GM23338 (cell line): ENCODE measurements at regions not wholly inside any gene's neighbourhood (a gene's known extent, or its start where the extent isn't known, plus 50 kb on each side); places are given as distances from the start of the nearest gene placed in this dataset.

Source experiments
- CREB1 ChIP-seq: fragments of 250-450 bp; sonication (Bioruptor Pico); IDR thresholded peaks from 2 replicates; pipeline ENCODE4 v1.5.0; 2020; ENCODE audit warnings: low read depth, mild to moderate bottlenecking, moderate library complexity
- EZH2 ChIP-seq: fragments of 200-600 bp; sonication (generic); IDR thresholded peaks from one replicate; pipeline ENCODE4 v1.8.0; 2017; ENCODE audit warnings: antibody characterized with exemption, mild to moderate bottlenecking, low read depth; ENCODE audit not compliant: unreplicated experiment
- EZH2phosphoT487 ChIP-seq: fragments of 200-600 bp; sonication (generic); IDR thresholded peaks from one replicate; pipeline ENCODE4 v1.8.1; 2018; ENCODE audit warnings: antibody characterized with exemption; ENCODE audit not compliant: unreplicated experiment
- JUNB ChIP-seq: IDR thresholded peaks from one replicate; pipeline ENCODE4 v1.6.1; 2016; ENCODE audit warnings: antibody characterized with exemption; ENCODE audit not compliant: unreplicated experiment
- NANOG ChIP-seq: IDR thresholded peaks from 2 replicates; pipeline ENCODE4 v1.6.1; 2016; ENCODE audit warnings: antibody characterized with exemption, borderline replicate concordance
- POLR2AphosphoS5 ChIP-seq: IDR thresholded peaks from 2 replicates; pipeline ENCODE4 v1.6.1; 2016; ENCODE audit warnings: antibody characterized with exemption, low read depth
- STAT1 ChIP-seq: IDR thresholded peaks from one replicate; pipeline ENCODE4 v1.6.1; 2016; ENCODE audit warnings: antibody characterized with exemption; ENCODE audit not compliant: unreplicated experiment
- ZNF114 ChIP-seq: fragments of 250-450 bp; sonication (Bioruptor Pico); IDR thresholded peaks from 2 replicates; pipeline ENCODE4 v1.5.0; 2020; ENCODE audit warnings: mild to moderate bottlenecking, moderate library complexity
- TF ChIP-seq, protein P1 (sequence below), 2 experiments: fragments of 200-600 bp in 1 of 2; sonication (generic) in 1 of 2; conservative IDR thresholded peaks; 2 replicates each; pipeline versions ENCODE4 v1.5.1 to v1.6.1; 2016 to 2017; ENCODE audit warnings: antibody characterized with exemption in 2 of 2, low read depth in 2 of 2, mild to moderate bottlenecking in 2 of 2, moderate library complexity in 1 of 2
- TF ChIP-seq, protein P2 (sequence below): IDR thresholded peaks from one replicate; pipeline ENCODE4 v1.6.1; 2018; ENCODE audit warnings: antibody characterized with exemption; ENCODE audit not compliant: unreplicated experiment
- TF ChIP-seq, protein P3 (sequence below): IDR thresholded peaks from 2 replicates; pipeline ENCODE4 v1.6.1; 2016; ENCODE audit warnings: antibody characterized with exemption

DNA sequence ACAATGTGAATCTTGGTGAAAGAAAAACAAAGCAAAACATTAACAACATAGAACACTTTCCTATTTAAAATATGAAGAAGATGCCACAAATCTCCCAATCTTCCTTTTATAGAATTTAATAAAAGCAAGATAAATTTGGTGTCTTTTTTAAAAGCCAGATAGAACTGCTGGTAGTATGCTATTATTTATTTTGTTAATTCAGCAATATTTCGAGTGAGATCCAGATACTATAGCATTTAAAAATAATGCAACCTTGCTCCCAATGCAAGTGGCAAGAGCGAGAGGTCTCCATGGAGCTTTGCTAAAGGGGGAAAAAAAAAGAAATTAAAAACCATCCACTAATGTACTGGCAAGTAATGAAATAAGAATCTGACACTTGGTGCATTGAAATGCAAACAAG, 121.8 kb downstream of the IL20RB start:
- TF ChIP-seq, protein P1, sequence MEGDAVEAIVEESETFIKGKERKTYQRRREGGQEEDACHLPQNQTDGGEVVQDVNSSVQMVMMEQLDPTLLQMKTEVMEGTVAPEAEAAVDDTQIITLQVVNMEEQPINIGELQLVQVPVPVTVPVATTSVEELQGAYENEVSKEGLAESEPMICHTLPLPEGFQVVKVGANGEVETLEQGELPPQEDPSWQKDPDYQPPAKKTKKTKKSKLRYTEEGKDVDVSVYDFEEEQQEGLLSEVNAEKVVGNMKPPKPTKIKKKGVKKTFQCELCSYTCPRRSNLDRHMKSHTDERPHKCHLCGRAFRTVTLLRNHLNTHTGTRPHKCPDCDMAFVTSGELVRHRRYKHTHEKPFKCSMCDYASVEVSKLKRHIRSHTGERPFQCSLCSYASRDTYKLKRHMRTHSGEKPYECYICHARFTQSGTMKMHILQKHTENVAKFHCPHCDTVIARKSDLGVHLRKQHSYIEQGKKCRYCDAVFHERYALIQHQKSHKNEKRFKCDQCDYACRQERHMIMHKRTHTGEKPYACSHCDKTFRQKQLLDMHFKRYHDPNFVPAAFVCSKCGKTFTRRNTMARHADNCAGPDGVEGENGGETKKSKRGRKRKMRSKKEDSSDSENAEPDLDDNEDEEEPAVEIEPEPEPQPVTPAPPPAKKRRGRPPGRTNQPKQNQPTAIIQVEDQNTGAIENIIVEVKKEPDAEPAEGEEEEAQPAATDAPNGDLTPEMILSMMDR (conservative IDR thresholded peaks at IDR 0.05; ENCODE audit: low read depth in 2 of 2) = no peak
- TF ChIP-seq EZH2 (no peak), CREB1 (no peak), EZH2phosphoT487 (no peak), POLR2AphosphoS5 (no peak), JUNB (no peak), NANOG (no peak), STAT1 (no peak), ZNF114 (CRISPR knock-in tag) (no peak)
- TF ChIP-seq, protein P2, sequence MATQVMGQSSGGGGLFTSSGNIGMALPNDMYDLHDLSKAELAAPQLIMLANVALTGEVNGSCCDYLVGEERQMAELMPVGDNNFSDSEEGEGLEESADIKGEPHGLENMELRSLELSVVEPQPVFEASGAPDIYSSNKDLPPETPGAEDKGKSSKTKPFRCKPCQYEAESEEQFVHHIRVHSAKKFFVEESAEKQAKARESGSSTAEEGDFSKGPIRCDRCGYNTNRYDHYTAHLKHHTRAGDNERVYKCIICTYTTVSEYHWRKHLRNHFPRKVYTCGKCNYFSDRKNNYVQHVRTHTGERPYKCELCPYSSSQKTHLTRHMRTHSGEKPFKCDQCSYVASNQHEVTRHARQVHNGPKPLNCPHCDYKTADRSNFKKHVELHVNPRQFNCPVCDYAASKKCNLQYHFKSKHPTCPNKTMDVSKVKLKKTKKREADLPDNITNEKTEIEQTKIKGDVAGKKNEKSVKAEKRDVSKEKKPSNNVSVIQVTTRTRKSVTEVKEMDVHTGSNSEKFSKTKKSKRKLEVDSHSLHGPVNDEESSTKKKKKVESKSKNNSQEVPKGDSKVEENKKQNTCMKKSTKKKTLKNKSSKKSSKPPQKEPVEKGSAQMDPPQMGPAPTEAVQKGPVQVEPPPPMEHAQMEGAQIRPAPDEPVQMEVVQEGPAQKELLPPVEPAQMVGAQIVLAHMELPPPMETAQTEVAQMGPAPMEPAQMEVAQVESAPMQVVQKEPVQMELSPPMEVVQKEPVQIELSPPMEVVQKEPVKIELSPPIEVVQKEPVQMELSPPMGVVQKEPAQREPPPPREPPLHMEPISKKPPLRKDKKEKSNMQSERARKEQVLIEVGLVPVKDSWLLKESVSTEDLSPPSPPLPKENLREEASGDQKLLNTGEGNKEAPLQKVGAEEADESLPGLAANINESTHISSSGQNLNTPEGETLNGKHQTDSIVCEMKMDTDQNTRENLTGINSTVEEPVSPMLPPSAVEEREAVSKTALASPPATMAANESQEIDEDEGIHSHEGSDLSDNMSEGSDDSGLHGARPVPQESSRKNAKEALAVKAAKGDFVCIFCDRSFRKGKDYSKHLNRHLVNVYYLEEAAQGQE = no peak
- TF ChIP-seq, protein P3, sequence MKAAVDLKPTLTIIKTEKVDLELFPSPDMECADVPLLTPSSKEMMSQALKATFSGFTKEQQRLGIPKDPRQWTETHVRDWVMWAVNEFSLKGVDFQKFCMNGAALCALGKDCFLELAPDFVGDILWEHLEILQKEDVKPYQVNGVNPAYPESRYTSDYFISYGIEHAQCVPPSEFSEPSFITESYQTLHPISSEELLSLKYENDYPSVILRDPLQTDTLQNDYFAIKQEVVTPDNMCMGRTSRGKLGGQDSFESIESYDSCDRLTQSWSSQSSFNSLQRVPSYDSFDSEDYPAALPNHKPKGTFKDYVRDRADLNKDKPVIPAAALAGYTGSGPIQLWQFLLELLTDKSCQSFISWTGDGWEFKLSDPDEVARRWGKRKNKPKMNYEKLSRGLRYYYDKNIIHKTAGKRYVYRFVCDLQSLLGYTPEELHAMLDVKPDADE = no peak
